Muscle of arm (tissue), 1 donor: ENCODE measurements at regions not wholly inside any gene's neighbourhood (a gene's known extent, or its start where the extent isn't known, plus 50 kb on each side); places are given as distances from the start of the nearest gene placed in this dataset.
"Not testable (repeated sequence)": the region's sequence is repeated elsewhere in the genome, so short reads cannot be mapped to it uniquely, and the experiment has no call there.

Source experiments
- DNase-seq: peaks from one replicate; pipeline ENCODE4 v3.0.0-alpha.2; 2013

- DNase-seq = no peak
Observed at GRCh38 chr9:588981-589380, 252.5 kb upstream of the DMRT1 start.

DNA sequence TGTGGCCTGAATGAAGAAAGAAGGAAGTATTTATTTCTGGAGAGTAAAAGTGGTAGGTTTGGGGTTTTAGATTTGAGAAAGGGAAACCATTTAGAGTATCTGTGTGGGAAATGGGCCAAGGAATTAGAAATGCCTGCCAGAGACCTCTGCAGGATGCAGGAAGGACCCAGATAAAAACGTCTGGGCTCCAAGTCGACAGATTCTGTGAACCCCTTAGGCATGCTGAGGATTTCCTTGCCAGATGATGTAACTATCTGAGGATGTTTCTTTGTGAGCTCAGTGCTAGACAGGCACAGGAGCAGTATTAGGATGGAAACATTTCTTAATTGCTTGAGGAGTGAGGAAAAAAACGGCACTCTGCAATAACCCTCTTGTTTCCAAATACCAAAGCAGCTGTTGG, 251.8 kb upstream of the DMRT1 start:
- DNase-seq = peak; percentile 24

- no peak for DNase-seq
Observed at GRCh38 chr9:591292-591691, 250.2 kb upstream of the DMRT1 start.

- DNase-seq = no peak
Observed at GRCh38 chr9:592225-592624, 249.3 kb upstream of the DMRT1 start.

GRCh38 chr9:592733-593132, 248.8 kb upstream of the DMRT1 start:
- no peak for DNase-seq

GRCh38 chr9:593809-594208, 247.7 kb upstream of the DMRT1 start:
- no peak for DNase-seq

DNA sequence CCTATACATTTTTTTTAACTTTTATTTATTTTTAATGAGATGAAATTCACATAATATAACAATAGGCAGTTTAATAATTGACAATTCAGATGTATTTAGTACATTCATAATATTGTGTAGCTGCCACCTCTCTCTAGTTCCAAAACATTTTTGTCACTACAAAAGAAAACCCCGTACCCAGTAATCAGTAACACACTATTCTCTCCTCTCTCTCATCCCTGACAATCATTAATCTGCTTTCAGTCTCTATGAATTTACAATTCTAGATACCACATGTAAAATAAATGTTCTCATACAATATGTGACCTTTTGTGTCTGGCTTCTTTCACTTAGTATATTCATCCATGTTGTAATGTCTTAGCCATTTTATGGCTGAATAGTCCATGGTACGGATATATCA, 244.8 kb upstream of the DMRT1 start:
- DNase-seq = no peak

DNA sequence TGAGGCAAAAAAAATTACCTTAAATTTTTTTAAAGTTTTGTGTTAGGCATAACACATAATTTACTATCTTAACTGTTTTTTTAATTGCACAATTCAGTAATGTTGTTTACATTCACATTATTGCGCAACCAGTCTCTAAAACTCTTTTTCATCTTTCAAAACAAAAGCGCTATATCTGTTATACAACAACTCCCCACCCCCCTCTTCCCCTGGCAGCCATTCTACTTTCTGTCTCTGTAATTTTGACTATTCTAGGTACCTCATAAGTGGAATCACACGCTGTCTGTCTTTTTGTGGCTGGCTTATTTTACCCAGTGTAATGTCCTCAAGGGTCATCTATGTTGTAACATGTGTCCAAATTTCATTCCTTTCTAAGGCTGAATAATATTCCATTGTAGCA, 241.5 kb upstream of the DMRT1 start:
- DNase-seq = no peak

GRCh38 chr9:602716-603115, 238.8 kb upstream of the DMRT1 start:
- no peak for DNase-seq

DNA sequence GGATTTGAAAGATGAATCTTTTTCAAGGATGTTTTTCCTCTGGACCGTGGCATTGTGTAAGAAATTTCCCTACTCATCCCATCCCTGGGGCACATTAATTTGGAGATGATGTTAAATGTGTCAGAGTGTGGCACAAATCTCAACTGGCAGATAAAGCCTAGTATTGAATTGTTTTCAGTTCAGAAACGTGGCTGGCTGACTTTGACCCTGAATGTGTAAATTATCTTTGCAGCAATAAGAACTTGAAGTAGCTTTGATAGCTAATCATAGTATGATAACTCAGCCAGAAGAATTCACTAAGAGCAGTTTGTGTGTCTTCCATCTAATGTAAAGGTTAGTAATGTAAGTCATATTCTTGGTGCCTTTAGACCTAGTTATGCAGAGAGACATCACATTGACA, 238.4 kb upstream of the DMRT1 start:
- DNase-seq = no peak

DNA sequence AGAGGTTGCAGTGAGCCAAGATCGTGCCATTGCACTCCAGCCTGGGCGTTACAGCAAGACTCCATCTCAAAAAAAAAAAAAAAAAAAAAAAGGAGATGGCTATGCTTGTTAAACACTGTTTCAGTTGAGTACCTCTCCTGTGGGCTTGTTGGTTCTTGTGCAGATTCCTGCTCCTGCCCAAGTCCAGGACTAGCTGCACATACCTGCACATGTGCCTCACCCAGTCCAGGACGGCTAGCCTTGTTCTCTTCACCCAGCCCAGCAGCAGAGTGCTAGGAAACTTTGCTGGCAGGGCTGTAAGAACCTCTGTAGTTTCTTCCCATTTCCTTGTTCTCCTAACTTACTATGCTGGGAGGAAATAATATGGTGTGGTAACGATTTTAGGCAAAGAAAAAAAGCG, 234.1 kb upstream of the DMRT1 start:
- DNase-seq = no peak

DNA sequence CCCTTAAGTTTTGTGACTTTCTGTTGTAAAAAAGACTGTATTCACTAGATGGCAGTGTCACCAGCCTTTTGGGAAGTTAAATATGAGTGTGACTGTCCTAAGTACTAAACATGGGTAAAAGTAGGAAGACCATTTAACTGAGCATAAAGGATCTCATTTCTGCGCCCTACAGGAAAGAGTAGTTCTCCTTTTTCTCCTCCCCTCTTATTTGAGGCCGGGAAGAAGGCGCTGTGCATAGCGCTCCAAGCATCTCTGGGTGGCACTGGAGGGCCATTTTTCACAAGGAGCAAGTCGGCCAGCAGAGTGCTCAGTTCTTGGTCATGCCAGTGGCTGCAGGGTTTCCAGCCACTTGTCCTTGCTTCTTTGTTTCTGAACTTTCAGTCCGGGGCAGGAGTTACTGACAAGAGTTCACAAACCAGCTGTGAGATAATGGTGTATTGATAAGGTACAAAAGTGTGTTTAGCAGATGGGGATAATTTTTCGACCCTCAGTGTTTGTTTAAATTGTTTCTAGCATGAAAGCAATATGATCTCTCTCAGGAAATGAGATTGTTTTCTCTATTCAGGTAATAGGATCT, 227.6 kb upstream of the DMRT1 start:
- peak; percentile 83 for DNase-seq

- DNase-seq = no peak
Observed at GRCh38 chr9:614431-614830, 227.1 kb upstream of the DMRT1 start.

GRCh38 chr9:615756-616155, 225.7 kb upstream of the DMRT1 start:
- no peak for DNase-seq

DNA sequence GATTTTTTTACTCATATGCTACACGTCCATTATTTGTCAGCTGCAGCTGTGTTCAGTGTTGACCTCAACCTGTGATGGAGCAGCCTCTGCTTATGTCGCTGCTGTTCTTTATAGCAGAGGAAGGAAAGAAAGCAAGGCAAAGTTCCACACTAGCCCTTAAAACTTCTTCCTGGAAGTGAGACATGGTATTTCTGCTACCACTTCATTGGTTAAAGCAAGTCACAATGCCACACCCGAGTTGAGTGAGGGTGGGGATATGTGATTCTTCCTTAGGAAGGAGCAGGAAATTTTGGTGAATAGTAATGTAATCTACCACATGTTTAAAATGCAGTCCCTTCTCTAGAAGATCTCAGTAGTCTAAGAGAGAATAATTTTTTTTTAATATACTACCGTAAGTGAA, 224.8 kb upstream of the DMRT1 start:
- no peak for DNase-seq

- DNase-seq = no peak
Observed at GRCh38 chr9:617445-618085, 223.9 kb upstream of the DMRT1 start.

- no peak for DNase-seq
Observed at GRCh38 chr9:618478-618877, 223.0 kb upstream of the DMRT1 start.

DNA sequence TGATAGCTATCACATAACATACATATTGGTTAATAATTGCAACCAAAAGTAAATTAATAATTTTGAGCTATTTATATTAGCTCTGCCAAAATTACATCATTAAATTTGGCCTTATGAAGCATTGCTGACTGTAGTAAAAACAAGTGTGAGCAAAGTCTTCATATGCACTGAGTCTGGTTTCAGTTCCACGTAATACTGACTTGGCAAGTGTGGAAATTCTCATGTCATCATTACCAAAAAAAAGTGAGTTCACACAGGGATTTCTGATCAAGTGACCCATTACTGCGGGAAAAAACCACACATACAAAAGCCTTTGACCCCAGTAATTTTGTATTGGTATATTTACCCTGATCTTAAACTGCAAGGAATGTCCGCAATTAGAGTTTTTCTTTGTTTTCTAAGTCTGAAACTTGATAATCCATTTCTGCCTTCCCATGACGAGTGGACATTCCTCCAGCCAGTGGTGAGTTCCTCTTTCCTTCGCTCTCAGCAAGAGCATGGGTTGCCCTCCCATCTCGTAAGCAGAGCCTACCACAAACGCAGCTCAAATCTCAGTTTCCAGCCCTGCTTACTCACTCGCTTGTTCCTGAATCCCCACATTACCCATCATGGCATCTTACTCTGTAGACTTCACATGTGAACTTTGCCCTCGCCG, 220.2 kb upstream of the DMRT1 start:
- DNase-seq = no peak

DNA sequence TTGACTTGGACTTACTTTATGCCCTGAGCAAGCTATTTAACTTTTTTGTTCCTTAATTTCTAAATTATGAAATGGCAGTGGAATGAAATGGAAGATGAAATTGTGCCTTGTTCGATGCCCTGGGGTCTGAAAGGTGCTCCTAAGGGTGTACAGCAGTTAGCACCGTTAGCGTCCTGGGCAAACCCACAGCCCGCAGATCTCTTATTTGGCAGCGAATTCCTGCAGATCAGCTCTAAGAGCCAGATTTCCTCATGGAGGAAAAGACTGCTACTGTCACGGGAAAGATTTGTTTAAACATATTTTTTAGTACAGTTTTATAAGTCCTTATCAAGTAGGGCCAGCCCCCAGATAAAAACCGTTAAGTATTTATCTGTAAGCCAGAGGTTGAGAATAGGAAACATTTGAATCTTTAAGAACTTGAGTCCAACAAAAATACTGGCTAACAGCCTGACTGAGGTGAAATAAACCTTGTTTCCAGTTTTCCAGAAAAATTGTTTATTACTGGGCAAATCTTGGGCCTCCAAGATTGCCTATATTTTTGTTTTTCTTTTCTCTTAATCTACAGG, 216.5 kb upstream of the DMRT1 start:
- DNase-seq = no peak

GRCh38 chr9:625613-626012, 215.9 kb upstream of the DMRT1 start:
- no peak for DNase-seq

- DNase-seq = not testable (repeated sequence)
Observed at GRCh38 chr9:626114-626513, 215.4 kb upstream of the DMRT1 start.

GRCh38 chr9:626596-626995, 214.9 kb upstream of the DMRT1 start:
- DNase-seq = no peak

DNA sequence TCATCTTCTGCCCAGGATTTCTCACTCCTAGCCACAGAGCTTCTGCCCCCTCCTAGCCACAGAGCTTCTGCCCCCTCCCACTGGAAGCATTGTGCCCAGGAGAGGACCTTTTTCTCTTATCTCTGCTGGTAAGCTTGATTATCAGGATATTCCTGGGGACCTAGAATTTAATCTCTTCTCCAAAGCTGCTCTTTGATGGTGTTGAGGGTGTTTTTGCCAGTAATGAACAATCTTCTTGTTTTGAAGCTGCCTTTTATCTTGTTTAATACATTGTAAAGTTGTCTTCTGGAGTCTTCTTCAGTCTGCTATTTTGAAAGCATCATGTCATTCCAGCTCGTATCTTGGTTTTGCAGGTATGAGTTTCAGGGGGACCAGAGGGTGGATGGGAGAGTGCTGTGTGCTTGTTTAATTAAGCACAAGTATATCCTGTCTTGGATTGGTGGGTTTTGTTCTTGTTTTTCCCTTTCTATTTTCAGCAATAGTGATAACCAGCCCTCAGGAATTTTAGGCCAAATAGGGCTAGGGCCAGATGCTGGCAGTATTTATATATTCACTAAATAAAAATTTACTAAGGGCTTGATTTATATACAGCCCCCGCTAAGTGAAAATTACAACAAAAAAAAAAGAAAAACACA, 214.0 kb upstream of the DMRT1 start:
- no peak for DNase-seq
